Esophagus muscularis mucosa (tissue), 4 donors: ENCODE measurements at regions not wholly inside any gene's neighbourhood (a gene's known extent, or its start where the extent isn't known, plus 50 kb on each side); places are given as distances from the start of the nearest gene placed in this dataset.

Experiments used
- DNase-seq: peaks from one replicate; pipeline ENCODE4 v3.0.0-alpha.2; 2017; ENCODE audit errors: extremely low spot score
- H3K27ac ChIP-seq, 4 donors: fragments of 200-600 bp; sonication (generic); replicated peaks in 1 of 4; 1 replicate in 3 of 4; 2 replicates in 1 of 4; pipeline ENCODE4 v1.5.1; 2016 to 2019; ENCODE audit warnings: mild to moderate bottlenecking in 1 of 4
- H3K27me3 ChIP-seq, 4 donors: fragments of 200-600 bp; sonication (generic); one replicate each; pipeline versions ENCODE4 v1.5.1 to v1.6.0; 2016 to 2019
- H3K36me3 ChIP-seq, 4 donors: fragments of 200-600 bp; sonication (generic); one replicate each; pipeline ENCODE4 v1.5.1; 2016 to 2019
- H3K4me1 ChIP-seq, 4 donors: fragments of 200-600 bp; sonication (generic); one replicate each; pipeline ENCODE4 v1.5.1; 2016 to 2019
- H3K4me3 ChIP-seq, 4 donors: fragments of 200-600 bp; sonication (generic); 1 replicate in 2 of 4; 2 replicates in 2 of 4; pipeline ENCODE4 v1.5.1; 2016 to 2019; ENCODE audit warnings: mild to moderate bottlenecking in 4 of 4, moderate library complexity in 1 of 4
- H3K9me3 ChIP-seq, 4 donors: fragments of 200-600 bp; sonication (generic); 1 replicate in 3 of 4; 2 replicates in 1 of 4; pipeline ENCODE4 v1.5.1; 2016 to 2019
- EP300 ChIP-seq: sonication (generic); formaldehyde crosslinking; IDR thresholded peaks from one replicate; pipeline ENCODE4 v1.6.1; 2017; ENCODE audit warnings: antibody characterized with exemption
- POLR2A ChIP-seq: fragments of 450-650 bp; IDR thresholded peaks from one replicate; pipeline ENCODE4 v1.6.1; 2017; ENCODE audit warnings: antibody characterized with exemption, moderate library complexity, mild to moderate bottlenecking, low read depth
- POLR2AphosphoS5 ChIP-seq, 2 donors: sonication (generic); formaldehyde crosslinking; IDR thresholded peaks; one replicate each; pipeline ENCODE4 v1.6.1; 2017; ENCODE audit warnings: antibody characterized with exemption in 2 of 2
- WGBS: methylation state at CpG from one replicate; pipeline ENCODE4 v1.1.5; 2018; 5-methylcytosine and 5-hydroxymethylcytosine counted together
- intact Hi-C: fragments of 100-400 bp; cut with DNase I; formaldehyde crosslinking; loops from one replicate; pipeline ENCODE4 v1.15.1; 2023
- TF ChIP-seq, protein P1 (sequence below), 3 experiments: fragments of 200-600 bp in 2 of 3; fragments of 450-650 bp in 1 of 3; sonication (generic) in 2 of 3; IDR thresholded peaks; one replicate each; pipeline ENCODE4 v1.5.1; 2017 to 2019; ENCODE audit warnings: antibody characterized with exemption in 3 of 3, mild to moderate bottlenecking in 2 of 3, moderate library complexity in 1 of 3

DNA sequence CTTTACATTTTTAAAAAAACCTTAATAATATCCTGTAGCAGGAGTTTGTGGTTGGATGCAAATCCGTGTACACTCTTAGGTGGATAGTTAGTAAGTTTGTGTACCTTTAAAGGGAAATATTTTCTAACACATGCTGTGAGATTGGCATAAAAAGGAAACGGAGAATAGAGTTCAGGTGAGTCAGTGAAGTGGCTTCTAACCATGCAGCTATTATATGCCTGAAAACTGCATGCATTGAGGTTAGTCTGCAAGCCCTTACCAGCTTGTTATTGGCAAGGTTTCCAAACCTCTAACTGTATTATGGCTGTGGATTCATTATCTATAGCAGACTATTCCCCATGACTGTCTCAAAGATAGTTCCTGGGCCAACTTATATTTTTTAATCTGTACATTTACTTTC, 420.6 kb upstream of the MMS22L start:
- Histone ChIP-seq H3K4me1 (no peaks in the 10 kb centered on the region), H3K36me3 (no peaks in the 10 kb centered on the region), H3K4me3 (no peak overlapping the region), H3K27me3 (no peaks in the 10 kb centered on the region), H3K27ac (no peak overlapping the region), H3K9me3 (no peaks in the 10 kb centered on the region)
- no peak for TF ChIP-seq EP300
- no peak for TF ChIP-seq POLR2AphosphoS5 (IDR thresholded peaks at IDR 0.05)
- TF ChIP-seq, protein P1, sequence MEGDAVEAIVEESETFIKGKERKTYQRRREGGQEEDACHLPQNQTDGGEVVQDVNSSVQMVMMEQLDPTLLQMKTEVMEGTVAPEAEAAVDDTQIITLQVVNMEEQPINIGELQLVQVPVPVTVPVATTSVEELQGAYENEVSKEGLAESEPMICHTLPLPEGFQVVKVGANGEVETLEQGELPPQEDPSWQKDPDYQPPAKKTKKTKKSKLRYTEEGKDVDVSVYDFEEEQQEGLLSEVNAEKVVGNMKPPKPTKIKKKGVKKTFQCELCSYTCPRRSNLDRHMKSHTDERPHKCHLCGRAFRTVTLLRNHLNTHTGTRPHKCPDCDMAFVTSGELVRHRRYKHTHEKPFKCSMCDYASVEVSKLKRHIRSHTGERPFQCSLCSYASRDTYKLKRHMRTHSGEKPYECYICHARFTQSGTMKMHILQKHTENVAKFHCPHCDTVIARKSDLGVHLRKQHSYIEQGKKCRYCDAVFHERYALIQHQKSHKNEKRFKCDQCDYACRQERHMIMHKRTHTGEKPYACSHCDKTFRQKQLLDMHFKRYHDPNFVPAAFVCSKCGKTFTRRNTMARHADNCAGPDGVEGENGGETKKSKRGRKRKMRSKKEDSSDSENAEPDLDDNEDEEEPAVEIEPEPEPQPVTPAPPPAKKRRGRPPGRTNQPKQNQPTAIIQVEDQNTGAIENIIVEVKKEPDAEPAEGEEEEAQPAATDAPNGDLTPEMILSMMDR (IDR thresholded peaks at IDR 0.05), result no peak
- no peak for TF ChIP-seq POLR2A
- intact Hi-C loops, result no loop called here
- 70% methylated on average over 2 of the region's 2 CpGs for WGBS
- DNase-seq, result no peak

DNA sequence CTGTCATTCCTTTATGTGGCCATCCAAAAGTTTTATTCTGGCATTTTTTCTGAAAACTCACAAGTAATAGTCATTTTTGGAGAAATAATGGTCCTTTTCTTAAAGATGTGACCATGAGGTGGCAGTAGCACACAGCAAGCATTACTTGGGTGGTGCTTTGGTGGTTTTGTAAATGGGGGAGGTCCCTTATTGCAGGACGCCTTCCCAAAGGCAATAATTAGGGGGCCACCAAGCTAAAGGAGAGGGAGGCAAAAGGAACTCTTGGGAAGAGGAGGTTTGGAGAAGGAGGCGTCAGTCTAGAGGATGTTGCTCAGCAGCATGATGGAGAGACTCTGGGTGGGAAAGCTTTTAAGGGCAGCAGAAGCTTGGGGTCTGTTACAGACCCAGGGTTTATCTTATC, 422.6 kb upstream of the MMS22L start:
- DNase-seq, result no peak
- TF ChIP-seq EP300, result no peak
- TF ChIP-seq POLR2A, result no peak
- TF ChIP-seq POLR2AphosphoS5 (IDR thresholded peaks at IDR 0.05), result no peak
- Histone ChIP-seq H3K9me3 (no peaks in the 10 kb centered on the region), H3K27me3 (no peaks in the 10 kb centered on the region), H3K4me1 (no peaks in the 10 kb centered on the region), H3K27ac (no peak overlapping the region), H3K4me3 (no peak overlapping the region), H3K36me3 (no peaks in the 10 kb centered on the region)
- intact Hi-C loops, result no loop called here
- 39% methylated on average over 2 of the region's 2 CpGs for WGBS

DNA sequence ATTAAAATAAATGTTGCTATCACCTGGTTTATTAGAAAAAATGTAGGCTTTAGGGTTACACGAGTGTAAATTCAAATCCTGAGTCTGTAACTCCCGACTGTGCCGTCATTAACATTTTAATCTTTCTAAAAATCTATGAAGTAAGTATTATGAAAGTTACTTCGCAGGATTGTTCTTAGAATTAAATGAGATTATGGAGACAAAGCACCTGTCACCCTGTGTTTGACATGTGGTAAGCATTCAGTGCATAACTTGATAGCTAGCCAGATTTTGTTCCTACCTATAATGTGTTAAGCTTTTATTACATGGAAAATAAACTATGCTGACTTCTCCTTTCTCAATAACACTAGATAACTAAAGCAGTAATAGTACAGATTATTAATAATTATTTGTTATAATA, 429.7 kb upstream of the MMS22L start:
- intact Hi-C loops, result no loop called here
- Histone ChIP-seq H3K36me3 (no peaks in the 10 kb centered on the region), H3K27ac (no peak overlapping the region), H3K9me3 (peaks cover 0 to 4% (median 0%) of the 10 kb centered on the region in 4 donors), H3K27me3 (no peaks in the 10 kb centered on the region), H3K4me1 (no peaks in the 10 kb centered on the region), H3K4me3 (no peak overlapping the region)
- 71% methylated on average over 4 of the region's 4 CpGs for WGBS
- DNase-seq, result no peak
- TF ChIP-seq, protein P1 (IDR thresholded peaks at IDR 0.05), result no peak
- TF ChIP-seq EP300 (no peak), POLR2AphosphoS5 (IDR thresholded peaks at IDR 0.05) (no peak), POLR2A (no peak)

DNA sequence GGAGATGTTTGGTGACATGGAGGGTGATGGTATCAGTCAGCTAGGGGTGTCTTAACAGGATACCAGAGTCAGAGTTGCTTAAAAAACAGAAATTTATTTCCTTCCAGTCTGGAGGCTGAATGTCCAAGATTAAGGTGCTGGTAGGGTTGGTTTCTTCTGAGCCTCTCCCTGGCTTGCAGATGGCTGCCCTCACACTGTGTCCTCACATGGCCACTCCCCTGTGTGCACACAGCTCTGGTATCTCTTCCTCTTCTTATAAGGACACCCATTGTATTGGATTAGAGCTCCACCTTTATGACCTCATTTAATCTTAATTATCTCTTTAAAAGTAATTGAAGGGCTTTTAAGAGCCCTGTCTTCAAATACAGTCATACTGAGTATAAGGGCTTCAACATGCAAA, 431.8 kb upstream of the MMS22L start:
- H3K9me3 ChIP-seq, result peaks cover 0 to 4% (median 0%) of the 10 kb centered on the region in 4 donors
- no peaks in the 10 kb centered on the region for H3K4me1 ChIP-seq
- no peak overlapping the region for H3K27ac ChIP-seq
- no peak overlapping the region for H3K4me3 ChIP-seq
- TF ChIP-seq, protein P1 (IDR thresholded peaks at IDR 0.05), result no peak
- TF ChIP-seq POLR2A (no peak), POLR2AphosphoS5 (IDR thresholded peaks at IDR 0.05) (no peak), EP300 (no peak)
- DNase-seq, result no peak
- intact Hi-C loops, result no loop called here
- no peaks in the 10 kb centered on the region for H3K36me3 ChIP-seq
- H3K27me3 ChIP-seq, result no peaks in the 10 kb centered on the region

DNA sequence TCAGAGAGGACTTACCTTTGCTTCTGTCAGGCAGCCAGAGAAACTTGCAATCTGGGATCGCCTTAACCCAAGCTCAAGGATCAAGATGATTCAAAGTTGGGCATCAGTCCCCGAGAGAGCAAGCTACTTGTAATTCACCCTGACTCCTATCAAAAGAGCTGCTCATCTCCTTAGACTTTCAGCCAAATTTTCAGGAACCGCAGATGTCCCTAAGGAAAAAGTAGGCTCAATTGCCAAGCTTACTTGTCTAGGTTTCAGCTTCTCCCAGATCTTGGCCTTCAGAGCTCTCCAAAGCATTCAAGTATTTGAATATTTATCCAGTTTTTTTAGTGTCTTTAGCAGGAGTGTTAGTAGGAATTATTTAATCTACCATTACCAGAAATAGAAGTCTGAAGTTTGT, 434.1 kb upstream of the MMS22L start:
- no peak for DNase-seq
- Histone ChIP-seq H3K9me3 (peaks cover 0 to 4% (median 0%) of the 10 kb centered on the region in 4 donors), H3K27ac (no peak overlapping the region), H3K4me3 (no peak overlapping the region), H3K27me3 (no peaks in the 10 kb centered on the region), H3K4me1 (no peaks in the 10 kb centered on the region), H3K36me3 (no peaks in the 10 kb centered on the region)
- 83% methylated on average over 3 of the region's 3 CpGs for WGBS
- intact Hi-C loops, result no loop called here
- TF ChIP-seq POLR2AphosphoS5 (IDR thresholded peaks at IDR 0.05) (no peak), EP300 (no peak), POLR2A (no peak)
- TF ChIP-seq, protein P1 (IDR thresholded peaks at IDR 0.05), result no peak
